Effector memory CD8-positive, alpha-beta T cell (primary cell): ENCODE measurements at regions not wholly inside any gene's neighbourhood (a gene's known extent, or its start where the extent isn't known, plus 50 kb on each side); places are given as distances from the start of the nearest gene placed in this dataset.
"Not testable (repeated sequence)": the region's sequence is repeated elsewhere in the genome, so short reads cannot be mapped to it uniquely, and the experiment has no call there.

Experiments
- ATAC-seq: fragments of 150-1000 bp; cut with Tn5 transposase; replicated peaks from 2 replicates; pipeline ENCODE4 v1.10.0; 2021; ENCODE audit warnings: mild to moderate bottlenecking, moderate library complexity
- DNase-seq, 3 experiments: peaks; one replicate each; pipeline ENCODE4 v3.0.0; 2021
- H3K27ac Mint-ChIP-seq, 2 donors: one replicate each; pipeline ENCODE4 v1.8.0; 2022; ENCODE audit warnings: mild to moderate bottlenecking in 2 of 2, mixed read lengths in 2 of 2, moderate library complexity in 2 of 2
- H3K27me3 Mint-ChIP-seq, 2 donors: one replicate each; pipeline ENCODE4 v1.8.0; 2022; ENCODE audit warnings: mixed read lengths in 2 of 2
- H3K36me3 Mint-ChIP-seq: one replicate; pipeline ENCODE4 v1.8.0; 2022; ENCODE audit warnings: mild to moderate bottlenecking, moderate library complexity, mixed read lengths; ENCODE audit not compliant: insufficient read depth
- H3K4me1 Mint-ChIP-seq, 2 donors: one replicate each; pipeline ENCODE4 v1.8.0; 2022; ENCODE audit warnings: low read depth in 2 of 2, mixed read lengths in 2 of 2
- H3K4me3 Mint-ChIP-seq, 2 donors: one replicate each; pipeline ENCODE4 v1.8.0; 2022; ENCODE audit warnings: mild to moderate bottlenecking in 2 of 2, mixed read lengths in 2 of 2, moderate library complexity in 2 of 2
- H3K9me3 Mint-ChIP-seq, 2 donors: one replicate each; pipeline ENCODE4 v1.8.0; 2022; ENCODE audit warnings: mixed read lengths in 2 of 2

GRCh38 chr3:65001119-65001518 is 313.3 kb upstream of the ADAMTS9 start:
- not testable (repeated sequence) for H3K4me3 Mint-ChIP-seq, H3K27me3 Mint-ChIP-seq, H3K4me1 Mint-ChIP-seq, ATAC-seq, H3K27ac Mint-ChIP-seq, DNase-seq, H3K9me3 Mint-ChIP-seq, H3K36me3 Mint-ChIP-seq

- DNase-seq = no peak
- Mint-ChIP-seq H3K4me3 (no peak overlapping the region), H3K9me3 (peaks cover 0 to 1% of the 10 kb centered on the region in 2 donors), H3K27me3 (no peaks in the 10 kb centered on the region), H3K27ac (no peak overlapping the region), H3K36me3 (no peaks in the 10 kb centered on the region), H3K4me1 (no peaks in the 10 kb centered on the region)
- no peak for ATAC-seq
Measured at GRCh38 chr3:64998317-64998716, 310.5 kb upstream of the ADAMTS9 start.

GRCh38 chr3:64995857-64996551 is 308.2 kb upstream of the ADAMTS9 start:
- peaks cover 0 to 4% of the 10 kb centered on the region in 2 donors for H3K9me3 Mint-ChIP-seq
- H3K27ac Mint-ChIP-seq = no peak overlapping the region
- H3K4me1 Mint-ChIP-seq = no peaks in the 10 kb centered on the region
- no peak overlapping the region for H3K4me3 Mint-ChIP-seq
- no peak for DNase-seq
- H3K36me3 Mint-ChIP-seq = no peaks in the 10 kb centered on the region
- no peaks in the 10 kb centered on the region for H3K27me3 Mint-ChIP-seq
- no peak for ATAC-seq

GRCh38 chr3:64993781-64994180 is 306.0 kb upstream of the ADAMTS9 start:
- Mint-ChIP-seq H3K27ac (no peak overlapping the region), H3K4me3 (no peak overlapping the region), H3K4me1 (no peaks in the 10 kb centered on the region), H3K9me3 (peaks cover 0 to 4% of the 10 kb centered on the region in 2 donors), H3K36me3 (no peaks in the 10 kb centered on the region), H3K27me3 (no peaks in the 10 kb centered on the region)
- no peak for ATAC-seq
- DNase-seq = no peak

GRCh38 chr3:64992530-64993285 is 304.9 kb upstream of the ADAMTS9 start:
- Mint-ChIP-seq H3K27ac (no peak overlapping the region), H3K4me3 (no peak overlapping the region), H3K36me3 (no peaks in the 10 kb centered on the region), H3K27me3 (no peaks in the 10 kb centered on the region), H3K9me3 (peaks cover 5 to 7% of the 10 kb centered on the region in 2 donors), H3K4me1 (no peaks in the 10 kb centered on the region)
- DNase-seq (no peak), ATAC-seq (no peak)

GRCh38 chr3:64988188-64988587 is 300.4 kb upstream of the ADAMTS9 start:
- Mint-ChIP-seq H3K27ac (no peak overlapping the region), H3K27me3 (no peaks in the 10 kb centered on the region), H3K4me1 (no peaks in the 10 kb centered on the region), H3K36me3 (no peaks in the 10 kb centered on the region), H3K4me3 (no peak overlapping the region), H3K9me3 (peaks cover 5 to 15% of the 10 kb centered on the region in 2 donors)
- DNase-seq (no peak), ATAC-seq (no peak)

- H3K27ac Mint-ChIP-seq = no peak overlapping the region
- no peak for DNase-seq
- ATAC-seq = no peak
- no peaks in the 10 kb centered on the region for H3K36me3 Mint-ChIP-seq
- no peaks in the 10 kb centered on the region for H3K27me3 Mint-ChIP-seq
- H3K4me3 Mint-ChIP-seq = no peak overlapping the region
- peaks cover 5 to 15% of the 10 kb centered on the region in 2 donors for H3K9me3 Mint-ChIP-seq
- no peaks in the 10 kb centered on the region for H3K4me1 Mint-ChIP-seq
Measured at GRCh38 chr3:64987726-64988125, 299.9 kb upstream of the ADAMTS9 start.

GRCh38 chr3:64985072-64985471 is 297.3 kb upstream of the ADAMTS9 start:
- Mint-ChIP-seq H3K27ac (no peak overlapping the region), H3K27me3 (no peaks in the 10 kb centered on the region), H3K36me3 (no peaks in the 10 kb centered on the region), H3K9me3 (peaks cover 5 to 13% of the 10 kb centered on the region in 2 donors), H3K4me3 (no peak overlapping the region), H3K4me1 (no peaks in the 10 kb centered on the region)
- DNase-seq (no peak), ATAC-seq (no peak)

GRCh38 chr3:64983583-64984359 is 296.0 kb upstream of the ADAMTS9 start:
- H3K4me3 Mint-ChIP-seq = no peak overlapping the region
- H3K9me3 Mint-ChIP-seq = peaks cover 5 to 13% of the 10 kb centered on the region in 2 donors
- no peaks in the 10 kb centered on the region for H3K4me1 Mint-ChIP-seq
- ATAC-seq (no peak), DNase-seq (no peak)
- H3K27me3 Mint-ChIP-seq = no peaks in the 10 kb centered on the region
- no peak overlapping the region for H3K27ac Mint-ChIP-seq
- no peaks in the 10 kb centered on the region for H3K36me3 Mint-ChIP-seq

GRCh38 chr3:64977308-64978100 is 289.7 kb upstream of the ADAMTS9 start:
- DNase-seq = no peak
- Mint-ChIP-seq H3K4me3 (no peak overlapping the region), H3K36me3 (no peaks in the 10 kb centered on the region), H3K4me1 (no peaks in the 10 kb centered on the region), H3K27me3 (no peaks in the 10 kb centered on the region), H3K9me3 (peaks cover 0 to 4% of the 10 kb centered on the region in 2 donors), H3K27ac (no peak overlapping the region)
- ATAC-seq = no peak

GRCh38 chr3:64976456-64976855 is 288.7 kb upstream of the ADAMTS9 start:
- Mint-ChIP-seq H3K9me3 (peaks cover 0 to 4% of the 10 kb centered on the region in 2 donors), H3K36me3 (no peaks in the 10 kb centered on the region), H3K27ac (no peak overlapping the region), H3K4me1 (no peaks in the 10 kb centered on the region), H3K4me3 (no peak overlapping the region), H3K27me3 (no peaks in the 10 kb centered on the region)
- no peak for ATAC-seq
- no peak for DNase-seq

- Mint-ChIP-seq H3K27me3 (no peaks in the 10 kb centered on the region), H3K4me1 (no peaks in the 10 kb centered on the region), H3K4me3 (no peak overlapping the region), H3K9me3 (peaks cover 0 to 11% of the 10 kb centered on the region in 2 donors), H3K27ac (no peak overlapping the region), H3K36me3 (no peaks in the 10 kb centered on the region)
- DNase-seq = no peak
- no peak for ATAC-seq
Measured at GRCh38 chr3:64975147-64975546, 287.3 kb upstream of the ADAMTS9 start.

GRCh38 chr3:64974401-64974800 is 286.6 kb upstream of the ADAMTS9 start:
- Mint-ChIP-seq H3K27ac (no peak overlapping the region), H3K36me3 (no peaks in the 10 kb centered on the region), H3K4me1 (no peaks in the 10 kb centered on the region), H3K9me3 (peaks cover 0 to 11% of the 10 kb centered on the region in 2 donors), H3K27me3 (no peaks in the 10 kb centered on the region), H3K4me3 (no peak overlapping the region)
- no peak for ATAC-seq
- no peak for DNase-seq
